ENCODE measurements at regions not wholly inside any gene's neighbourhood (a gene's known extent, or its start where the extent isn't known, plus 50 kb on each side); places are given as distances from the start of the nearest gene placed in this dataset.

- DNase-seq (ENCODE audit: low read depth in 4 of 4, low spot score in 3 of 4) = no peak
These were observed 226.8 kb upstream of the CHST9 start for GRCh38 chr18:27411911-27412310.

GRCh38 chr18:27411013-27411412 is 225.9 kb upstream of the CHST9 start:
- DNase-seq (ENCODE audit: low read depth in 4 of 4, low spot score in 3 of 4) = no peak

GRCh38 chr18:27404855-27405254 is 219.7 kb upstream of the CHST9 start:
- no peak for DNase-seq (ENCODE audit: low read depth in 4 of 4, low spot score in 3 of 4)

GRCh38 chr18:27400001-27400400 is 214.9 kb upstream of the CHST9 start:
- DNase-seq (ENCODE audit: low read depth in 4 of 4, low spot score in 3 of 4) = no peak

- no peak for DNase-seq (ENCODE audit: low read depth in 4 of 4, low spot score in 3 of 4)
These were observed 210.6 kb upstream of the CHST9 start for GRCh38 chr18:27395752-27396151.

- DNase-seq (ENCODE audit: low read depth in 4 of 4, low spot score in 3 of 4) = no peak
These were observed 209.6 kb upstream of the CHST9 start for GRCh38 chr18:27394687-27395086.

- no peak for DNase-seq (ENCODE audit: low read depth in 4 of 4, low spot score in 3 of 4)
These were observed 197.6 kb upstream of the CHST9 start for GRCh38 chr18:27382567-27383216.

GRCh38 chr18:27378431-27379095 is 193.5 kb upstream of the CHST9 start:
- peak; percentile 36 to 48 (median 43) for DNase-seq (ENCODE audit: low read depth in 4 of 4, low spot score in 3 of 4)

- DNase-seq (ENCODE audit: low read depth in 4 of 4, low spot score in 3 of 4) = no peak
These were observed 192.1 kb upstream of the CHST9 start for GRCh38 chr18:27377251-27377650.

GRCh38 chr18:27372386-27372785 is 187.3 kb upstream of the CHST9 start:
- no peak for DNase-seq (ENCODE audit: low read depth in 4 of 4, low spot score in 3 of 4)

- no peak for DNase-seq (ENCODE audit: low read depth in 4 of 4, low spot score in 3 of 4)
These were observed 181.6 kb upstream of the CHST9 start for GRCh38 chr18:27366665-27367064.

- DNase-seq (ENCODE audit: low read depth in 4 of 4, low spot score in 3 of 4) = no peak
These were observed 181.0 kb upstream of the CHST9 start for GRCh38 chr18:27366151-27366550.

- DNase-seq (ENCODE audit: low read depth in 4 of 4, low spot score in 3 of 4) = no peak
These were observed 178.8 kb upstream of the CHST9 start for GRCh38 chr18:27363872-27364271.

GRCh38 chr18:27361477-27361876 is 176.4 kb upstream of the CHST9 start:
- no peak for DNase-seq (ENCODE audit: low read depth in 4 of 4, low spot score in 3 of 4)

GRCh38 chr18:27355308-27355707 is 170.2 kb upstream of the CHST9 start:
- DNase-seq (ENCODE audit: low read depth in 4 of 4, low spot score in 3 of 4) = no peak

GRCh38 chr18:27353273-27353672 is 168.2 kb upstream of the CHST9 start:
- no peak for DNase-seq (ENCODE audit: low read depth in 4 of 4, low spot score in 3 of 4)

GRCh38 chr18:27349284-27349882 is 164.3 kb upstream of the CHST9 start:
- no peak for DNase-seq (ENCODE audit: low read depth in 4 of 4, low spot score in 3 of 4)

- no peak for DNase-seq (ENCODE audit: low read depth in 4 of 4, low spot score in 3 of 4)
These were observed 146.5 kb upstream of the CHST9 start for GRCh38 chr18:27331606-27332005.

GRCh38 chr18:27314996-27315395 is 129.9 kb upstream of the CHST9 start:
- peak in 1 of 4 donors; percentile 44 for DNase-seq (ENCODE audit: low read depth in 4 of 4, low spot score in 3 of 4)

- DNase-seq (ENCODE audit: low read depth in 4 of 4, low spot score in 3 of 4) = no peak
These were observed 128.6 kb upstream of the CHST9 start for GRCh38 chr18:27313678-27314077.

GRCh38 chr18:27312853-27313252 is 127.7 kb upstream of the CHST9 start:
- DNase-seq (ENCODE audit: low read depth in 4 of 4, low spot score in 3 of 4) = no peak

- DNase-seq (ENCODE audit: low read depth in 4 of 4, low spot score in 3 of 4) = no peak
These were observed 127.0 kb upstream of the CHST9 start for GRCh38 chr18:27312153-27312552.

All from left renal pelvis (tissue), 4 donors.